Ishikawa (cell line): ENCODE measurements at regions not wholly inside any gene's neighbourhood (a gene's known extent, or its start where the extent isn't known, plus 50 kb on each side); places are given as distances from the start of the nearest gene placed in this dataset.

Experiments
- CEBPB ChIP-seq: IDR thresholded peaks from 2 replicates; pipeline ENCODE4 v1.6.1; 2012
- CREB1 ChIP-seq: IDR thresholded peaks from 2 replicates; pipeline ENCODE4 v1.6.1; 2012; ENCODE audit warnings: low read depth
- EGR1 ChIP-seq: IDR thresholded peaks from 2 replicates; pipeline ENCODE4 v1.6.1; 2012
- EP300 ChIP-seq: IDR thresholded peaks from 2 replicates; pipeline ENCODE4 v1.6.1; 2012; ENCODE audit warnings: borderline replicate concordance
- FOXM1 ChIP-seq: IDR thresholded peaks from 2 replicates; pipeline ENCODE4 v1.6.1; 2012; ENCODE audit warnings: low read depth, borderline replicate concordance
- MAX ChIP-seq: IDR thresholded peaks from 2 replicates; pipeline ENCODE4 v1.6.1; 2012
- NFIC ChIP-seq: IDR thresholded peaks from 2 replicates; pipeline ENCODE4 v1.6.1; 2012
- RAD21 ChIP-seq: IDR thresholded peaks from 2 replicates; pipeline ENCODE4 v1.6.1; 2012; ENCODE audit warnings: low read depth
- REST ChIP-seq: IDR thresholded peaks from 2 replicates; pipeline ENCODE4 v1.6.1; 2012; ENCODE audit warnings: low read depth, mild to moderate bottlenecking
- TAF1 ChIP-seq: IDR thresholded peaks from 2 replicates; pipeline ENCODE4 v1.6.1; 2012; ENCODE audit warnings: low read depth, mild to moderate bottlenecking
- TCF12 ChIP-seq: IDR thresholded peaks from 2 replicates; pipeline ENCODE4 v1.6.1; 2012; ENCODE audit warnings: low read depth
- TEAD4 ChIP-seq: IDR thresholded peaks from 2 replicates; pipeline ENCODE4 v1.6.1; 2012
- YY1 ChIP-seq: IDR thresholded peaks from 2 replicates; pipeline ENCODE4 v1.6.1; 2012; ENCODE audit warnings: low read depth
- ZBTB7A ChIP-seq: IDR thresholded peaks from 2 replicates; pipeline ENCODE4 v1.6.1; 2012; ENCODE audit warnings: low read depth
- TF ChIP-seq, protein P1 (sequence below): IDR thresholded peaks from 2 replicates; pipeline ENCODE4 v1.6.1; 2012

DNA sequence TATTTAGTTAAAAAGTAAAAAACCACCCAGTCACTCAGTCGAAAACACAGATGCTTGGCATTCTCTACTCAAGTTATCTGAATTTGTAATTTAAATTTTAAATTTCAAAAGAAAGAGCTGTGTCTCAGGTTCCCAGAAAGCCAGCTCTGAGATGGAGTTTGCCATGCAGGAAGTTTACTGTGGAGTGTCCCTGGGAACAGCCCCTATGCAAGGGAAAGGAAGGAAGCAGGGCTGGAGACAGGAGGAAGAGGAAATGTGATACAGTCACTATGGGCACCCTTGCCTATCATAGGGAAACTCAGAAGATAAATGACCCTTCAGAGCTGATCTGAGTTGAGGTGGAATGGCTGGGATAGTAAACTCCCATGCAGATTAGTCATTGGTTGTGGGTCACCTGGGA, 408.8 kb upstream of the ACTBL2 start:
- TF ChIP-seq RAD21 (no peak), EP300 (no peak), REST (no peak), ZBTB7A (no peak), CREB1 (no peak), EGR1 (no peak), YY1 (no peak), TEAD4 (no peak), CEBPB (no peak), NFIC (no peak), FOXM1 (no peak), TAF1 (no peak), TCF12 (no peak)
- TF ChIP-seq, protein P1, sequence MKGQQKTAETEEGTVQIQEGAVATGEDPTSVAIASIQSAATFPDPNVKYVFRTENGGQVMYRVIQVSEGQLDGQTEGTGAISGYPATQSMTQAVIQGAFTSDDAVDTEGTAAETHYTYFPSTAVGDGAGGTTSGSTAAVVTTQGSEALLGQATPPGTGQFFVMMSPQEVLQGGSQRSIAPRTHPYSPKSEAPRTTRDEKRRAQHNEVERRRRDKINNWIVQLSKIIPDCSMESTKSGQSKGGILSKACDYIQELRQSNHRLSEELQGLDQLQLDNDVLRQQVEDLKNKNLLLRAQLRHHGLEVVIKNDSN = no peak

DNA sequence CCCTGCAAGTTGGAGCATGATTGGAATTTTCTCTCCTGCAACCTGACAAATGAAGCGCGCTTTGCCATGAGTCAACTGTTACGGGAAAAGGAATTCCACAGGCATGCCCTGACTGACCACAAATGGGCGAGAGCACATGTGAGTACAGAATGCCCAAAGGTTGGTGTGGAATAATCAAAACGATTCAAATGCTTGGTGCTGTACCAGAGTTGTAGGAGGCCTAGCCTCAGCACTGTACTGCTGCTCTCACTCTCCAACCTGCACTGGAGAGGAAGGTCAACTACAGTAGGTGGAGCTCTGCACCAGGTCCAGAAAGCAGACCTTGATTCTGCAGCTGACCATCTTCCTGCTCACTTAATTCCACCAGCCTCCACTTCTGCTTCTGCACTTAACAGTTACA, 406.9 kb upstream of the ACTBL2 start:
- TF ChIP-seq CEBPB (no peak), EGR1 (no peak), CREB1 (no peak), YY1 (no peak), FOXM1 (no peak), NFIC (no peak), RAD21 (peak; percentile 78), MAX (peak; percentile 81), ZBTB7A (no peak), TEAD4 (peak; percentile 88), TAF1 (no peak), REST (no peak), EP300 (peak; percentile 63; the same call in 1 of the 2 replicates), TCF12 (peak; percentile 41; the same call in 1 of the 2 replicates)
- TF ChIP-seq, protein P1 = no peak

GRCh38 chr5:57887851-57888621, 405.4 kb upstream of the ACTBL2 start:
- TF ChIP-seq, protein P1 = no peak
- TF ChIP-seq TCF12 (no peak), YY1 (no peak), EP300 (no peak), NFIC (no peak), FOXM1 (0 out of 2 replicates have a peak, but pooled peaks have one; percentile 3), REST (no peak), CEBPB (no peak), TAF1 (no peak), ZBTB7A (no peak), TEAD4 (no peak), EGR1 (no peak), RAD21 (peak; percentile 87), CREB1 (no peak), MAX (peak; percentile 59; the same call in 1 of the 2 replicates)
